Naive thymus-derived CD8-positive, alpha-beta T cell (primary cell): ENCODE measurements at regions not wholly inside any gene's neighbourhood (a gene's known extent, or its start where the extent isn't known, plus 50 kb on each side); places are given as distances from the start of the nearest gene placed in this dataset.
"Not testable (repeated sequence)": the region's sequence is repeated elsewhere in the genome, so short reads cannot be mapped to it uniquely, and the experiment has no call there.

Source experiments
- ATAC-seq, 2 donors: fragments of 150-1000 bp; cut with Tn5 transposase in 1 of 2; sonication (Bioruptor Pico), chemical (Tn5 transposase) in 1 of 2; 1 replicate in 1 of 2; 2 replicates in 1 of 2; pipeline ENCODE4 v1.10.0; 2021; ENCODE audit warnings: mild to moderate bottlenecking in 2 of 2, moderate library complexity in 2 of 2
- POLR2A ChIA-PET: fragments of 350-600 bp; sonication (Branson Sonifier 250); formaldehyde crosslinking; loops from one replicate; lab custom pipeline; 2021; ENCODE audit warnings: antibody characterized with exemption; lab: Charles Lee
- DNase-seq, 10 donors: peaks; one replicate each; pipeline versions ENCODE4 v3.0.0 to v3.0.0-alpha.2; 2020 to 2022
- H3K27ac Mint-ChIP-seq, 10 donors: one replicate each; pipeline ENCODE4 v1.8.0; 2020 to 2022; ENCODE audit warnings: mild to moderate bottlenecking in 10 of 10, mixed read lengths in 10 of 10, moderate library complexity in 4 of 10, inconsistent platforms in 1 of 10
- H3K27me3 Mint-ChIP-seq, 5 donors: one replicate each; pipeline ENCODE4 v1.8.0; 2021 to 2022; ENCODE audit warnings: mixed read lengths in 5 of 5
- H3K36me3 Mint-ChIP-seq, 3 donors: one replicate each; pipeline ENCODE4 v1.8.0; 2020 to 2022; ENCODE audit warnings: mixed read lengths in 3 of 3, mild to moderate bottlenecking in 2 of 3, inconsistent platforms in 1 of 3
- H3K4me1 Mint-ChIP-seq, 4 donors: one replicate each; pipeline ENCODE4 v1.8.0; 2021 to 2022; ENCODE audit warnings: mixed read lengths in 4 of 4
- H3K4me3 Mint-ChIP-seq, 10 donors: one replicate each; pipeline ENCODE4 v1.8.0; 2020 to 2022; ENCODE audit warnings: mild to moderate bottlenecking in 10 of 10, mixed read lengths in 10 of 10, moderate library complexity in 6 of 10, inconsistent platforms in 1 of 10
- H3K9me3 Mint-ChIP-seq, 9 donors: one replicate each; pipeline ENCODE4 v1.8.0; 2020 to 2022; ENCODE audit warnings: mixed read lengths in 9 of 9, mild to moderate bottlenecking in 3 of 9, inconsistent platforms in 1 of 9, moderate library complexity in 1 of 9

- POLR2A ChIA-PET, result no interaction called here
- DNase-seq (no peak), ATAC-seq (no peak)
- no peaks in the 10 kb centered on the region for H3K36me3 Mint-ChIP-seq
- H3K4me1 Mint-ChIP-seq, result no peaks in the 10 kb centered on the region
- H3K9me3 Mint-ChIP-seq, result peaks cover 0 to 13% (median 4%) of the 10 kb centered on the region in 9 donors
- H3K4me3 Mint-ChIP-seq, result no peak overlapping the region
- H3K27me3 Mint-ChIP-seq, result no peaks in the 10 kb centered on the region
- H3K27ac Mint-ChIP-seq, result no peak overlapping the region
Measured at GRCh38 chr2:184993746-184994145, 395.4 kb downstream of the ZNF804A start.

- H3K9me3 Mint-ChIP-seq, result peaks cover 10 to 57% (median 21%) of the 10 kb centered on the region in 9 donors
- peaks cover 0 to 5% (median 0%) of the 10 kb centered on the region in 3 donors for H3K36me3 Mint-ChIP-seq
- H3K27ac Mint-ChIP-seq, result no peak overlapping the region
- no peak for DNase-seq
- ATAC-seq, result no peak
- H3K4me1 Mint-ChIP-seq, result no peaks in the 10 kb centered on the region
- H3K4me3 Mint-ChIP-seq, result no peak overlapping the region
- H3K27me3 Mint-ChIP-seq, result no peaks in the 10 kb centered on the region
- POLR2A ChIA-PET, result no interaction called here
Measured at GRCh38 chr2:185006481-185006880, 408.2 kb downstream of the ZNF804A start.

- no peaks in the 10 kb centered on the region for H3K27me3 Mint-ChIP-seq
- no peaks in the 10 kb centered on the region for H3K4me1 Mint-ChIP-seq
- ATAC-seq (no peak), DNase-seq (no peak)
- no peak overlapping the region for H3K4me3 Mint-ChIP-seq
- peaks cover 14 to 68% (median 36%) of the 10 kb centered on the region in 9 donors for H3K9me3 Mint-ChIP-seq
- POLR2A ChIA-PET, result no interaction called here
- no peak overlapping the region for H3K27ac Mint-ChIP-seq
- H3K36me3 Mint-ChIP-seq, result peaks cover 0 to 15% (median 0%) of the 10 kb centered on the region in 3 donors
Measured at GRCh38 chr2:185012643-185013042, 414.3 kb downstream of the ZNF804A start.

- ATAC-seq (no peak), DNase-seq (no peak)
- no peak overlapping the region for H3K27ac Mint-ChIP-seq
- peaks cover 0 to 15% (median 0%) of the 10 kb centered on the region in 3 donors for H3K36me3 Mint-ChIP-seq
- H3K4me3 Mint-ChIP-seq, result no peak overlapping the region
- POLR2A ChIA-PET, result no interaction called here
- no peaks in the 10 kb centered on the region for H3K27me3 Mint-ChIP-seq
- H3K9me3 Mint-ChIP-seq, result peaks cover 14 to 57% (median 35%) of the 10 kb centered on the region in 9 donors
- H3K4me1 Mint-ChIP-seq, result no peaks in the 10 kb centered on the region
Measured at GRCh38 chr2:185014076-185014475, 415.7 kb downstream of the ZNF804A start.

GRCh38 chr2:185025891-185026290 lies 427.6 kb downstream of the ZNF804A start:
- H3K27me3 Mint-ChIP-seq, H3K4me1 Mint-ChIP-seq, H3K27ac Mint-ChIP-seq, H3K4me3 Mint-ChIP-seq, DNase-seq, H3K36me3 Mint-ChIP-seq, ATAC-seq, POLR2A ChIA-PET: not testable (repeated sequence)
- peaks cover 0 to 45% (median 7%) of the 10 kb centered on the region in 9 donors for H3K9me3 Mint-ChIP-seq

- DNase-seq (no peak), ATAC-seq (no peak)
- POLR2A ChIA-PET, result no interaction called here
- H3K9me3 Mint-ChIP-seq, result peaks cover 3 to 29% (median 25%) of the 10 kb centered on the region in 9 donors
- no peaks in the 10 kb centered on the region for H3K36me3 Mint-ChIP-seq
- H3K4me1 Mint-ChIP-seq, result no peaks in the 10 kb centered on the region
- H3K27ac Mint-ChIP-seq, result no peak overlapping the region
- no peaks in the 10 kb centered on the region for H3K27me3 Mint-ChIP-seq
- no peak overlapping the region for H3K4me3 Mint-ChIP-seq
Measured at GRCh38 chr2:185035906-185036305, 437.6 kb downstream of the ZNF804A start.

GRCh38 chr2:185044323-185044874 lies 446.1 kb downstream of the ZNF804A start:
- POLR2A ChIA-PET, result no interaction called here
- Mint-ChIP-seq H3K36me3 (no peaks in the 10 kb centered on the region), H3K4me1 (no peaks in the 10 kb centered on the region), H3K9me3 (peaks cover 5 to 50% (median 23%) of the 10 kb centered on the region in 9 donors), H3K4me3 (no peak overlapping the region), H3K27ac (no peak overlapping the region), H3K27me3 (no peaks in the 10 kb centered on the region)
- DNase-seq (peak in 1 of 10 donors; percentile 51), ATAC-seq (no peak)

GRCh38 chr2:185050804-185051203 lies 452.5 kb downstream of the ZNF804A start:
- Mint-ChIP-seq H3K36me3 (no peaks in the 10 kb centered on the region), H3K4me1 (no peaks in the 10 kb centered on the region), H3K9me3 (peaks cover 0 to 16% (median 7%) of the 10 kb centered on the region in 9 donors), H3K27ac (no peak overlapping the region), H3K27me3 (no peaks in the 10 kb centered on the region), H3K4me3 (no peak overlapping the region)
- DNase-seq (no peak), ATAC-seq (no peak)
- POLR2A ChIA-PET, result no interaction called here

GRCh38 chr2:185063761-185064160 lies 465.4 kb downstream of the ZNF804A start:
- DNase-seq (no peak), ATAC-seq (no peak)
- Mint-ChIP-seq H3K36me3 (no peaks in the 10 kb centered on the region), H3K27ac (no peak overlapping the region), H3K27me3 (no peaks in the 10 kb centered on the region), H3K9me3 (peaks cover 0 to 8% (median 3%) of the 10 kb centered on the region in 9 donors), H3K4me3 (no peak overlapping the region), H3K4me1 (no peaks in the 10 kb centered on the region)
- POLR2A ChIA-PET, result no interaction called here

- no peaks in the 10 kb centered on the region for H3K27me3 Mint-ChIP-seq
- DNase-seq (no peak), ATAC-seq (no peak)
- peaks cover 0 to 7% (median 3%) of the 10 kb centered on the region in 9 donors for H3K9me3 Mint-ChIP-seq
- H3K4me3 Mint-ChIP-seq, result no peak overlapping the region
- POLR2A ChIA-PET, result no interaction called here
- H3K27ac Mint-ChIP-seq, result no peak overlapping the region
- H3K4me1 Mint-ChIP-seq, result no peaks in the 10 kb centered on the region
- H3K36me3 Mint-ChIP-seq, result no peaks in the 10 kb centered on the region
Measured at GRCh38 chr2:185066128-185066527, 467.8 kb downstream of the ZNF804A start.

- no peaks in the 10 kb centered on the region for H3K4me1 Mint-ChIP-seq
- ATAC-seq (no peak), DNase-seq (no peak)
- H3K27ac Mint-ChIP-seq, result no peak overlapping the region
- H3K36me3 Mint-ChIP-seq, result no peaks in the 10 kb centered on the region
- no peaks in the 10 kb centered on the region for H3K27me3 Mint-ChIP-seq
- no peak overlapping the region for H3K4me3 Mint-ChIP-seq
- H3K9me3 Mint-ChIP-seq, result peaks cover 0 to 7% (median 3%) of the 10 kb centered on the region in 9 donors
- POLR2A ChIA-PET, result no interaction called here
Measured at GRCh38 chr2:185069107-185069506, 470.8 kb downstream of the ZNF804A start.

GRCh38 chr2:185074156-185074555 lies 475.8 kb downstream of the ZNF804A start:
- POLR2A ChIA-PET, result no interaction called here
- Mint-ChIP-seq H3K4me1 (no peaks in the 10 kb centered on the region), H3K4me3 (no peak overlapping the region), H3K9me3 (peaks cover 0 to 6% (median 3%) of the 10 kb centered on the region in 9 donors), H3K27ac (no peak overlapping the region), H3K36me3 (no peaks in the 10 kb centered on the region), H3K27me3 (no peaks in the 10 kb centered on the region)
- ATAC-seq (no peak), DNase-seq (no peak)

GRCh38 chr2:185082749-185083148 lies 484.4 kb downstream of the ZNF804A start:
- Mint-ChIP-seq H3K36me3 (no peaks in the 10 kb centered on the region), H3K4me1 (no peaks in the 10 kb centered on the region), H3K9me3 (peaks cover 0 to 10% (median 3%) of the 10 kb centered on the region in 9 donors), H3K27ac (no peak overlapping the region), H3K27me3 (no peaks in the 10 kb centered on the region), H3K4me3 (no peak overlapping the region)
- DNase-seq, result no peak
- POLR2A ChIA-PET, result no interaction called here
- no peak for ATAC-seq

- H3K27me3 Mint-ChIP-seq, result no peaks in the 10 kb centered on the region
- ATAC-seq, result no peak
- H3K27ac Mint-ChIP-seq, result no peak overlapping the region
- POLR2A ChIA-PET, result no interaction called here
- no peaks in the 10 kb centered on the region for H3K4me1 Mint-ChIP-seq
- H3K36me3 Mint-ChIP-seq, result no peaks in the 10 kb centered on the region
- H3K9me3 Mint-ChIP-seq, result peaks cover 7 to 29% (median 9%) of the 10 kb centered on the region in 9 donors
- DNase-seq, result no peak
- H3K4me3 Mint-ChIP-seq, result no peak overlapping the region
Measured at GRCh38 chr2:185108588-185108987, 510.3 kb downstream of the ZNF804A start.
